Natural killer cell (primary cell): ENCODE measurements at regions not wholly inside any gene's neighbourhood (a gene's known extent, or its start where the extent isn't known, plus 50 kb on each side); places are given as distances from the start of the nearest gene placed in this dataset.

Source experiments
- ATAC-seq, 3 donors: fragments of 150-1000 bp in 2 of 3; fragments of 200-7000 bp in 1 of 3; cut with Tn5 transposase; 1 replicate in 1 of 3; 2 replicates in 2 of 3; pipeline ENCODE4 v1.10.0; 2021; ENCODE audit warnings: mild to moderate bottlenecking in 2 of 3, moderate library complexity in 2 of 3
- DNase-seq, 2 donors: peaks; one replicate each; pipeline versions ENCODE4 v3.0.0 to v3.0.0-alpha.2; 2013 to 2021; ENCODE audit warnings: mixed read lengths in 1 of 2
- H3K27ac ChIP-seq: one replicate; pipeline ENCODE4 v1.5.1; 2013; ENCODE audit warnings: mild to moderate bottlenecking, low read length
- H3K27me3 ChIP-seq: one replicate; pipeline ENCODE4 v1.6.1; 2013; ENCODE audit warnings: low read length; ENCODE audit not compliant: control insufficient read depth, insufficient read depth
- H3K36me3 ChIP-seq: one replicate; pipeline ENCODE4 v1.6.1; 2013; ENCODE audit warnings: low read length; ENCODE audit not compliant: control insufficient read depth, insufficient read depth
- H3K4me1 ChIP-seq: one replicate; pipeline ENCODE4 v1.6.1; 2013; ENCODE audit warnings: low read length; ENCODE audit not compliant: control insufficient read depth, insufficient read depth
- H3K4me3 ChIP-seq: one replicate; pipeline ENCODE4 v1.5.1; 2013; ENCODE audit warnings: low read length
- H3K9me3 ChIP-seq: one replicate; pipeline ENCODE4 v1.6.1; 2013; ENCODE audit warnings: low read length; ENCODE audit not compliant: control insufficient read depth, insufficient read depth
- H3K27ac Mint-ChIP-seq, 2 donors: one replicate each; pipeline ENCODE4 v1.8.0; 2022; ENCODE audit warnings: mild to moderate bottlenecking in 2 of 2, mixed read lengths in 2 of 2, moderate library complexity in 1 of 2
- H3K27me3 Mint-ChIP-seq, 2 donors: one replicate each; pipeline ENCODE4 v1.8.0; 2022; ENCODE audit warnings: low read depth in 2 of 2, mixed read lengths in 2 of 2
- H3K36me3 Mint-ChIP-seq: one replicate; pipeline ENCODE4 v1.8.0; 2022; ENCODE audit warnings: mixed read lengths
- H3K4me1 Mint-ChIP-seq, 2 donors: one replicate each; pipeline ENCODE4 v1.8.0; 2022; ENCODE audit warnings: mixed read lengths in 2 of 2
- H3K4me3 Mint-ChIP-seq: one replicate; pipeline ENCODE4 v1.8.0; 2022; ENCODE audit warnings: mild to moderate bottlenecking, moderate library complexity, mixed read lengths
- H3K9me3 Mint-ChIP-seq, 2 donors: one replicate each; pipeline ENCODE4 v1.8.0; 2022; ENCODE audit warnings: mixed read lengths in 2 of 2
- WGBS: methylation state at CpG from one replicate; pipeline ENCODE4 v1.1.7; 2013; ENCODE audit warnings: missing lambda C conversion rate; ENCODE audit not compliant: insufficient coverage; 5-methylcytosine and 5-hydroxymethylcytosine counted together
- intact Hi-C: fragments of 100-400 bp; cut with micrococcal nuclease; formaldehyde crosslinking; loops from one replicate; pipeline ENCODE4 v1.14.2; 2022
- TF ChIP-seq, protein P1 (sequence below): fragments of 200-600 bp; IDR thresholded peaks from one replicate; pipeline ENCODE4 v1.8.0; 2022; ENCODE audit warnings: antibody characterized with exemption

DNA sequence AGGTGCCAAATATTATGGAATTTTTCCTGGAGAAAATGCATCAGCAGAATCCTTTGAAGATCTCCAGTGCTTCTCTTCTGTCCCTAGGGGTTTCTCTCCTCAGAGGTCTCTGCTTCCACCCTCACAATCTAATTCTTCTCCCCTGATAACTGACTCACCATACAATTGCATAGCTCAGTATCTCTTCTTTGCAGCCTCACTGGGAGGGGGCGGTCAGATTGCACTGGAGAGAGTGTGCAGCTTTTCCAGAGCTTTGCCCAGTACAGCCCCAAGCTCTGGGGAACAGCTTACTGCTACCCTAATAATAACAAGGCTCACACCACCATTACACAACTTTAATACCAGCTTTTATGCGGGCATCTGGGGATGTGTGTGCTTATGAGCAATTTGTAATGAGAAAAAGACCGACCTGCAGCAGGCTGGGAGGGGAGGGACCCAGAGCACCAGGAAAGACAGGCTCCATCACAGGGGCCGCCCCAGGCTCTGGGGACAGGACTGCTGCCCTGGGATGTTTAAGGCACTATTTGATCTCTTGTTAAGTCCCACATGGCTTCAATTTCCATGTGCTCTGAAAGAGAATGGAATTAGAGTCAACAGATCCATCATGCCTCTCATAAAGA lies 276.6 kb upstream of the SIX2 start:
- Histone ChIP-seq H3K27me3 (no peaks in the 10 kb centered on the region), H3K36me3 (no peaks in the 10 kb centered on the region), H3K9me3 (no peaks in the 10 kb centered on the region), H3K4me3 (no peak overlapping the region), H3K27ac (no peak overlapping the region), H3K4me1 (no peaks in the 10 kb centered on the region)
- no peak overlapping the region for H3K4me3 Mint-ChIP-seq
- DNase-seq, result no peak
- 93% methylated on average over 4 of the region's 4 CpGs for WGBS
- no peaks in the 10 kb centered on the region for H3K4me1 Mint-ChIP-seq
- ATAC-seq, result no peak
- H3K27me3 Mint-ChIP-seq, result peaks cover 9 to 27% of the 10 kb centered on the region in 2 donors
- no peak overlapping the region for H3K27ac Mint-ChIP-seq
- intact Hi-C loops, result no loop called here
- H3K36me3 Mint-ChIP-seq, result no peaks in the 10 kb centered on the region
- H3K9me3 Mint-ChIP-seq, result no peaks in the 10 kb centered on the region
- TF ChIP-seq, protein P1, sequence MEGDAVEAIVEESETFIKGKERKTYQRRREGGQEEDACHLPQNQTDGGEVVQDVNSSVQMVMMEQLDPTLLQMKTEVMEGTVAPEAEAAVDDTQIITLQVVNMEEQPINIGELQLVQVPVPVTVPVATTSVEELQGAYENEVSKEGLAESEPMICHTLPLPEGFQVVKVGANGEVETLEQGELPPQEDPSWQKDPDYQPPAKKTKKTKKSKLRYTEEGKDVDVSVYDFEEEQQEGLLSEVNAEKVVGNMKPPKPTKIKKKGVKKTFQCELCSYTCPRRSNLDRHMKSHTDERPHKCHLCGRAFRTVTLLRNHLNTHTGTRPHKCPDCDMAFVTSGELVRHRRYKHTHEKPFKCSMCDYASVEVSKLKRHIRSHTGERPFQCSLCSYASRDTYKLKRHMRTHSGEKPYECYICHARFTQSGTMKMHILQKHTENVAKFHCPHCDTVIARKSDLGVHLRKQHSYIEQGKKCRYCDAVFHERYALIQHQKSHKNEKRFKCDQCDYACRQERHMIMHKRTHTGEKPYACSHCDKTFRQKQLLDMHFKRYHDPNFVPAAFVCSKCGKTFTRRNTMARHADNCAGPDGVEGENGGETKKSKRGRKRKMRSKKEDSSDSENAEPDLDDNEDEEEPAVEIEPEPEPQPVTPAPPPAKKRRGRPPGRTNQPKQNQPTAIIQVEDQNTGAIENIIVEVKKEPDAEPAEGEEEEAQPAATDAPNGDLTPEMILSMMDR, result no peak

DNA sequence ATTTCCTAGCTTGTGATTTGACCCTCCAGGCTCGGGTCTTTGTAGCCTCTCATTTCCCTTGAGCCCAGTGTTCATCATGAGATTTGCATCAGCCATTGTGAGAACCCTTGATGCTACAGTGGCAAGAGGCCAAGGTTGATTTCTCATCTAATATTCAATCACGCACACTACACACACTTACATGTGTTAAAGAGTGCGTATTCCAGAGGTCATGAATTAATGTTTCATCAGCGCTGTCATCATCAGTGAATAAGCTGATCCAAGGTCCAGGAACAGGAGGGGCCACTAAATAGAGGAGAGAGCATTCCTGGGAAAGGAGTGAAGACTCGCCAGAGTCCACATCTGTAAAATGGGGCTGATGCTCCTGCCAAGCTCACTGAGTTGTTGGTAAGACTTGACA lies 276.1 kb upstream of the SIX2 start:
- Histone ChIP-seq H3K4me3 (no peak overlapping the region), H3K4me1 (no peaks in the 10 kb centered on the region), H3K27ac (no peak overlapping the region), H3K27me3 (no peaks in the 10 kb centered on the region), H3K9me3 (no peaks in the 10 kb centered on the region), H3K36me3 (no peaks in the 10 kb centered on the region)
- H3K9me3 Mint-ChIP-seq, result no peaks in the 10 kb centered on the region
- H3K4me3 Mint-ChIP-seq, result no peak overlapping the region
- intact Hi-C loops, result no loop called here
- no peaks in the 10 kb centered on the region for H3K36me3 Mint-ChIP-seq
- DNase-seq (no peak), ATAC-seq (no peak)
- no peak overlapping the region for H3K27ac Mint-ChIP-seq
- H3K27me3 Mint-ChIP-seq, result peaks cover 12 to 27% of the 10 kb centered on the region in 2 donors
- TF ChIP-seq, protein P1, result no peak
- no peaks in the 10 kb centered on the region for H3K4me1 Mint-ChIP-seq
- 81% methylated on average over 4 of the region's 5 CpGs for WGBS

DNA sequence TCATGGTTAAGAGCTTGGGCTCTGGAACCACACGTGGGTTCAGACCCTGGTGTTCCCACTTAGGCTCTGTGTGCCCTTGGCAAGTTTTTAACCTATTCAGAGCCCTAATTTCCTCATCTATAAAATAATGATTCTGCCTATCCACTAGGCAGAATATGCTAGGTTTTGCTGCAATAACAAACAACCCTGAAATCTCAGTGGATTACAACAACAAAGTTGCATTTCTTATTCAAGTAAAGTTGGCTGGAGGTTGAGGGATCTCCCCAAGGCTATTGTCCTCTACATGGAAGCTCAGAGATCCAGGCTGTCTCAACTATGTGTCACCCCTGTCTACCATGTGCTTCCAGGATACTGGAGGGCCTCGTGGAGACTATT lies 275.4 kb upstream of the SIX2 start:
- intact Hi-C loops, result no loop called here
- Mint-ChIP-seq H3K27ac (no peak overlapping the region), H3K4me3 (no peak overlapping the region), H3K36me3 (no peaks in the 10 kb centered on the region), H3K9me3 (no peaks in the 10 kb centered on the region), H3K27me3 (peaks cover 12 to 25% of the 10 kb centered on the region in 2 donors), H3K4me1 (no peaks in the 10 kb centered on the region)
- no peaks in the 10 kb centered on the region for H3K9me3 ChIP-seq
- DNase-seq (no peak), ATAC-seq (no peak)
- H3K4me3 ChIP-seq, result no peak overlapping the region
- H3K36me3 ChIP-seq, result no peaks in the 10 kb centered on the region
- H3K27ac ChIP-seq, result no peak overlapping the region
- H3K27me3 ChIP-seq, result no peaks in the 10 kb centered on the region
- H3K4me1 ChIP-seq, result no peaks in the 10 kb centered on the region
- TF ChIP-seq, protein P1, result no peak
- WGBS, result 80% methylated on average over 2 of the region's 2 CpGs
